ENCODE measurements at regions not wholly inside any gene's neighbourhood (a gene's known extent, or its start where the extent isn't known, plus 50 kb on each side); places are given as distances from the start of the nearest gene placed in this dataset.
"Not testable (repeated sequence)": the region's sequence is repeated elsewhere in the genome, so short reads cannot be mapped to it uniquely, and the experiment has no call there.

- DNase-seq (ENCODE audit: low read depth), result no peak
Observed at GRCh38 chr15:67944010-67944641, 104.3 kb upstream of the RNU6-1 start.

GRCh38 chr15:67945131-67945530 lies 105.3 kb upstream of the RNU6-1 start:
- no peak for DNase-seq (ENCODE audit: low read depth)

GRCh38 chr15:67945951-67946700 lies 106.3 kb upstream of the RNU6-1 start:
- DNase-seq (ENCODE audit: low read depth), result peak; percentile 48

DNA sequence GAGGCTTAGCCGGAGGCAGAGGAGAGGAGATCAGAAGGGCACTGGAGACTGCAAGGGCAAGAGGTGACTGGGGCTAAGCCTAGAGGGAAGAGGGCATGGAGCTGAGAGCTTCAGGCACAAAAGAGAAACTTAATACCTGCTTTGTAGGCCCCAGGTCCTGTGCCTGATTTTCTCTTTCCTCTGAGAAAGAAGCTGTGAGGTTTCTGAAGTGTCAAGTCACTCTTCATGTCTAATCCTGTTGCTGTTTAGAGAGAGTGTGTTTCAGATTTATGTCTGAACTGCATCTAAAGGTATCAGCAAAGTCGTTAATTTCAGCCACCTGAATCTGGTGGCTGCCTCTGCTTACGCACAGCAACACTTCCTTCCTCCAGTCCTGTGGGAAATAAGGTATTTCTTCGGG lies 106.9 kb upstream of the RNU6-1 start:
- DNase-seq (ENCODE audit: low read depth), result no peak

DNA sequence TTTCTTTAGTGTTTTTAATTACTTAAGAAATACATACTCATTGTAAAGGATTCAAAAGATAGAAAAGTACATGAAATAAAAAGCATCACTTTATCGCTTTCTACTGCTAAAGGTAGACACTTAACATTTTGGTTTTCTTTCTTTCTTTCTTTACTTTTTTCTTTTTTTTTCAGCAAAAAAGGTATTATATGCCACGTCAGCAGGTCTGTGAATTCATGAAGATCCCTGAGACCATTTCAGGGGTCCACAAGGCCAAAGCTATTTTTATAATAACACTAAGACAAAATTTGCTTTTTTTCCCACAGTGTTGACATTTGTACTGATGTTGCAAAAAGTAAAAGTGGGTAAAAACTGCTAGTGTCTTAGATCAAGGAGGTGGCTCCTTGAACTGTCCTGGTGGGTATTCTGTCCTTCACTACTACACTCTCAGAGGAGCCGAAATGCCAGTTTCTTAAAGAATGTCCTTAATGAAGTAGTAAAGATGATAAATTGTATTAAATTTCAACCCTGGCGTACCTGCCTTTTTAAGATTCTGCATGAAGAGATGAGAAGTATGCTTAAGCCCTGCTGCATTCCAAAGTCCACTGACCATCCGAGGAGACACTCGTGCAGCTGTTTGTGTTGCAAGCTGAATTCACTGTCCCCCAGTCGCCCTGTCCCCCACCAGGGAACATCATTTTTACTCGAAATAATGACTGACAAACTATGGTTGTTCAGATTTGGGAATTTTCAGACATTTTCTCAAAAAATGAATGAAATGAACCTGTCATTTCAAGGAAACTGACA lies 106.7 kb upstream of the PIAS1 start:
- no peak for DNase-seq (ENCODE audit: low read depth)

- no peak for DNase-seq (ENCODE audit: low read depth)
Observed at GRCh38 chr15:67948215-67948614, 105.9 kb upstream of the PIAS1 start.

- not testable (repeated sequence) for DNase-seq (ENCODE audit: low read depth)
Observed at GRCh38 chr15:67951187-67951586, 102.9 kb upstream of the PIAS1 start.

DNA sequence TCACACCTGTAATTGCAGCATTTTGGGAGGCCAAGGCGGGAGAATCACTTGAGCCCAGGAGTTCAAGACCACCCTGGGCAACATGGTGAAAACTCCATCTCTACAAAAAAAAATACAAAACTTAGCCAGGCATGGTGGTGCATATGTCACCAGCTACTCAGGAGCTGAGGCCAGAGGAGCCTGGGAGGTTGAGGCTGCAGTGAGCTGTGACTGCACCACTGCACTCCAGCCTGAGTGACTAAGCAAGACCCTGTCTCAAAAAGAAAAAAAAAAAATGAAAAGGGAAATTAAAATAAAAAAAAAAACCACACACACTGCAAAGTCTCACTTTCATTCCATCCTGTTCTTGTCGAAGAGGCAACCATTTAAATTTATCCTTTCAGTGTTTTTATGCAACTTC lies 100.8 kb upstream of the PIAS1 start:
- no peak for DNase-seq (ENCODE audit: low read depth)

GRCh38 chr15:67955252-67955651 lies 98.9 kb upstream of the PIAS1 start:
- no peak for DNase-seq (ENCODE audit: low read depth)

GRCh38 chr15:67957435-67958132 lies 96.5 kb upstream of the PIAS1 start:
- no peak for DNase-seq (ENCODE audit: low read depth)

- DNase-seq (ENCODE audit: low read depth), result peak; percentile 75
Observed at GRCh38 chr15:67967871-67968431, 86.2 kb upstream of the PIAS1 start.

- no peak for DNase-seq (ENCODE audit: low read depth)
Observed at GRCh38 chr15:67968564-67968963, 85.6 kb upstream of the PIAS1 start.

- DNase-seq (ENCODE audit: low read depth), result no peak
Observed at GRCh38 chr15:67968966-67969365, 85.1 kb upstream of the PIAS1 start.

GRCh38 chr15:67969892-67970291 lies 84.2 kb upstream of the PIAS1 start:
- no peak for DNase-seq (ENCODE audit: low read depth)

GRCh38 chr15:67972377-67972776 lies 81.7 kb upstream of the PIAS1 start:
- DNase-seq (ENCODE audit: low read depth), result no peak

GRCh38 chr15:67973846-67974245 lies 80.3 kb upstream of the PIAS1 start:
- no peak for DNase-seq (ENCODE audit: low read depth)

- DNase-seq (ENCODE audit: low read depth), result no peak
Observed at GRCh38 chr15:67976506-67977073, 77.5 kb upstream of the PIAS1 start.

DNA sequence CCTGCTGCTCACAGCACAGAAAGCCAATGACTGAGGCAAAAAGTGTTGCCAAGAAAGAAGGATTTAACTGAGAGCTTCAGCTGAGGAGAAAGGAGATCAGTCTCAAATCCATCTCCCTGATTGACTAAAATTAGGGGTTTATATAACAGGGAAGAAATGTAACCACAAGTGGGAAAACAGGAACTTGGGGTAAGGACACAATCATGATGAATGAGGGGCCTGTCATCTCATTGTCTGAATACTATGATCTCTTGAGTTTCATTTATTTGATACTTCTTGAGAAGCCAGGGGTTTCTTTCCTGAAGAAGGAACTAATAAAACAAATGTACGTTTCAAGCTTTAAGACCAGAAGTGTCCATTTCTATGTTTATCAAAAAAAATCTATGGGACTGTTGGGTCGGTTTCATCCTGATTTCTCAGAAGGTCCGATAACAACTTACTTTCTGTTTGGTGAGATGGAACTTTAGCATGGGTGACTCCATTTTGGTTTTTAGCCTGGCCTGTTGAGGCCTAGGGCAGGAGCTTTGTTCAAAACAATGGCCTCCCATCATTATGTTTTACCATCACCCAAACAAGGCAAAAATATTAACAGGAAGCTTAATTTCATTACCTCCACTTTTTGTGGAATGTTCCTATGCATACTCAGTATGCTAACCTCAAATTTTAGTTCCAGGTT lies 76.6 kb upstream of the PIAS1 start:
- DNase-seq (ENCODE audit: low read depth), result no peak

GRCh38 chr15:67979281-67979680 lies 74.8 kb upstream of the PIAS1 start:
- DNase-seq (ENCODE audit: low read depth), result no peak

GRCh38 chr15:67980171-67980570 lies 73.9 kb upstream of the PIAS1 start:
- no peak for DNase-seq (ENCODE audit: low read depth)
